ENCODE measurements at regions not wholly inside any gene's neighbourhood (a gene's known extent, or its start where the extent isn't known, plus 50 kb on each side); places are given as distances from the start of the nearest gene placed in this dataset.

- Histone ChIP-seq H3K36me3 (ENCODE audit: control insufficient read depth in 4 of 4, insufficient read depth in 4 of 4, low read length in 3 of 4) (peaks cover 13 to 24% (median 16%) of the 10 kb centered on the region in 4 experiments), H3K4me1 (ENCODE audit: control extremely low read depth in 1 of 4, control insufficient read depth in 4 of 4, insufficient read depth in 4 of 4, low read length in 3 of 4) (peaks cover 0 to 8% (median under 1%) of the 10 kb centered on the region in 4 experiments), H3K9me3 (ENCODE audit: control extremely low read depth in 1 of 5, control insufficient read depth in 4 of 5, insufficient read depth in 2 of 5, low read depth in 1 of 5, low read length in 4 of 5) (no peaks in the 10 kb centered on the region), H3K27ac (ENCODE audit: insufficient read depth in 1 of 2, low read depth in 1 of 2, low read length in 2 of 2, poor library complexity in 1 of 2, severe bottlenecking in 2 of 2) (no peak overlapping the region), H3K4me3 (ENCODE audit: control insufficient read depth in 1 of 7, extremely low read depth in 1 of 7, insufficient read depth in 4 of 7, low read depth in 2 of 7, low read length in 6 of 7) (no peak overlapping the region), H3K27me3 (replicated peaks in 2 of 5; ENCODE audit: control insufficient read depth in 4 of 5, insufficient read depth in 5 of 5, low read length in 4 of 5) (no peaks in the 10 kb centered on the region)
- POLR2A ChIA-PET: interaction anchor here (1.1 kb wide), 1 partner anchor 8 kb away, joined by 5 read pairs; no protein-coding TSS in a partner anchor
- CTCF ChIA-PET: no interaction called here
- no peak for DNase-seq
Measured at GRCh38 chr11:17145972-17146371, 61.8 kb downstream of the PIK3C2A start.

- ChIA-PET CTCF (no interaction called here), POLR2A (no interaction called here)
- 100% methylated on average over 1 of the region's 2 CpGs for WGBS (ENCODE audit: insufficient coverage)
- no peak for DNase-seq
- Histone ChIP-seq H3K4me1 (ENCODE audit: control extremely low read depth in 1 of 4, control insufficient read depth in 4 of 4, insufficient read depth in 4 of 4, low read length in 3 of 4) (no peaks in the 10 kb centered on the region), H3K27ac (ENCODE audit: insufficient read depth in 1 of 2, low read depth in 1 of 2, low read length in 2 of 2, poor library complexity in 1 of 2, severe bottlenecking in 2 of 2) (no peak overlapping the region), H3K27me3 (replicated peaks in 2 of 5; ENCODE audit: control insufficient read depth in 4 of 5, insufficient read depth in 5 of 5, low read length in 4 of 5) (no peaks in the 10 kb centered on the region), H3K36me3 (ENCODE audit: control insufficient read depth in 4 of 4, insufficient read depth in 4 of 4, low read length in 3 of 4) (peaks cover 14 to 23% (median 19%) of the 10 kb centered on the region in 4 experiments), H3K4me3 (ENCODE audit: control insufficient read depth in 1 of 7, extremely low read depth in 1 of 7, insufficient read depth in 4 of 7, low read depth in 2 of 7, low read length in 6 of 7) (no peak overlapping the region), H3K9me3 (ENCODE audit: control extremely low read depth in 1 of 5, control insufficient read depth in 4 of 5, insufficient read depth in 2 of 5, low read depth in 1 of 5, low read length in 4 of 5) (no peaks in the 10 kb centered on the region)
Measured at GRCh38 chr11:17142450-17142849, 65.0 kb upstream of the RPS13 start.

DNA sequence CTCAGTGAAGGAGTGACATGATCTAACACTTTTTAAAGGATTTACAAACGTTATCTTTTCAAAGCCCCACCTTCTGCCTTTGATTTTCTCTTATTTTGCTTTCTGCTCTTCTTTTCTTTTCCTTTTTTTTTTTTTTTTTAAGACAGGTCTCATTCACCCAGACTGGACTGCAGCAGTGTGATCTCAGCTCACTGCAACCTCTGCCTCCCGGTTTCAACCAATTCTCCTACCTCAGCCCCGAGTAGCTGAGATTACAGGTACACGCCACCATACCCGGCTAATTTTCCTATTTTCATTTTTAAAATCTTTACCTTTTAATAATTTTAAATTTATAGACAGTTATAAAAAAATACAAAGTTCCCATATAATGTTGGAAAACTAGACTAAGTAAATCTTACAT lies 63.7 kb upstream of the RPS13 start:
- no peaks in the 10 kb centered on the region for H3K4me1 ChIP-seq (ENCODE audit: control extremely low read depth in 1 of 4, control insufficient read depth in 4 of 4, insufficient read depth in 4 of 4, low read length in 3 of 4)
- H3K4me3 ChIP-seq (ENCODE audit: control insufficient read depth in 1 of 7, extremely low read depth in 1 of 7, insufficient read depth in 4 of 7, low read depth in 2 of 7, low read length in 6 of 7): no peak overlapping the region
- ChIA-PET CTCF (interaction anchor here (1.0 kb wide), 1 partner anchor 35 kb away, joined by 3 read pairs; no protein-coding TSS in a partner anchor), POLR2A (interaction anchor here (0.6 kb wide), 1 partner anchor 23 kb away, joined by 11 read pairs; no protein-coding TSS in a partner anchor)
- H3K36me3 ChIP-seq (ENCODE audit: control insufficient read depth in 4 of 4, insufficient read depth in 4 of 4, low read length in 3 of 4): peaks cover 14 to 23% (median 16%) of the 10 kb centered on the region in 4 experiments
- WGBS (ENCODE audit: insufficient coverage): 88% methylated on average over 1 of the region's 5 CpGs
- no peaks in the 10 kb centered on the region for H3K27me3 ChIP-seq (replicated peaks in 2 of 5; ENCODE audit: control insufficient read depth in 4 of 5, insufficient read depth in 5 of 5, low read length in 4 of 5)
- H3K9me3 ChIP-seq (ENCODE audit: control extremely low read depth in 1 of 5, control insufficient read depth in 4 of 5, insufficient read depth in 2 of 5, low read depth in 1 of 5, low read length in 4 of 5): no peaks in the 10 kb centered on the region
- no peak for DNase-seq
- H3K27ac ChIP-seq (ENCODE audit: insufficient read depth in 1 of 2, low read depth in 1 of 2, low read length in 2 of 2, poor library complexity in 1 of 2, severe bottlenecking in 2 of 2): no peak overlapping the region

GRCh38 chr11:17138562-17138961 lies 61.1 kb upstream of the RPS13 start:
- WGBS (ENCODE audit: insufficient coverage): 100% methylated on average over 2 of the region's 4 CpGs
- H3K27ac ChIP-seq (ENCODE audit: insufficient read depth in 1 of 2, low read depth in 1 of 2, low read length in 2 of 2, poor library complexity in 1 of 2, severe bottlenecking in 2 of 2): no peak overlapping the region
- peaks cover 0 to 2% (median 0%) of the 10 kb centered on the region in 4 experiments for H3K4me1 ChIP-seq (ENCODE audit: control extremely low read depth in 1 of 4, control insufficient read depth in 4 of 4, insufficient read depth in 4 of 4, low read length in 3 of 4)
- H3K27me3 ChIP-seq (replicated peaks in 2 of 5; ENCODE audit: control insufficient read depth in 4 of 5, insufficient read depth in 5 of 5, low read length in 4 of 5): no peaks in the 10 kb centered on the region
- H3K9me3 ChIP-seq (ENCODE audit: control extremely low read depth in 1 of 5, control insufficient read depth in 4 of 5, insufficient read depth in 2 of 5, low read depth in 1 of 5, low read length in 4 of 5): no peaks in the 10 kb centered on the region
- DNase-seq: no peak
- ChIA-PET CTCF (interaction anchor here (1.0 to 3.1 kb wide), 4 partner anchors 10 to 30 kb away, joined by 3 to 12 read pairs (median 4); no protein-coding TSS in a partner anchor), POLR2A (no interaction called here)
- H3K4me3 ChIP-seq (ENCODE audit: control insufficient read depth in 1 of 7, extremely low read depth in 1 of 7, insufficient read depth in 4 of 7, low read depth in 2 of 7, low read length in 6 of 7): no peak overlapping the region
- H3K36me3 ChIP-seq (ENCODE audit: control insufficient read depth in 4 of 4, insufficient read depth in 4 of 4, low read length in 3 of 4): peaks cover 8 to 17% (median 13%) of the 10 kb centered on the region in 4 experiments

DNA sequence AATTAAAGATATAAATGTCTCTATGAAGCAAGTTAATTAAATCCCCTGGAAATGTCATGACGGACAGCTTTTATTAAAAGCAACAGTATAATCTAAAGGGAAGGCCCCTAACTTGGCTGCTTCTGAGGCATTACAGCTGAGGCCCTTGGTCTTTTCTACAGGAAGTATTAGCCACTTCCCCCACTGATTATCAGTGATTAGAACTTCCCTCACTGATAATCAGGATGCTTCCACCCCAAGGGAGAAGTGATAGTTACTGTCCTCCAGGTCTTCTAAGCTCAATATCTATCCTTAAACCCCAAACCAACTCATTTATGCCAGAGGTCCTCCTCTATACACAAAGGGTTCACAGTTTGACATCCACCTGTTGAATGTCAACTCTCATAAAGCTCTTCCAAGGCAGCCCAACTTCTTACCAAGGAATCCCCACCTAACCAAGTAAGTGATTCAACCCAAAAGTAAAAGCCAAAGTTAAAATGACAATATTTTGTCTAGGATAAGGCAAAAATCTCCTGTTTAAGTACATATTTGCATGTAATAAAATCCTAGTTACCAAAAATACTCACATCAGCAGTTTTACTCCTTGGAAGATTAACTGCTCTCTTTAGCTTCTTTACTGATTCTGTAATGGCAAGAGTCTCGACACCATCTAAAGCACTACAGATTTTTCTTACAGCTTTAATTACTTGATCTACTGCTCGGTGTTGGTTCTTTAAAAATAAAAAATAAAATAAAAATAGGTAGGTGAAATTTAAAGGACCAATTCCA lies 58.6 kb upstream of the RPS13 start:
- Histone ChIP-seq H3K9me3 (ENCODE audit: control extremely low read depth in 1 of 5, control insufficient read depth in 4 of 5, insufficient read depth in 2 of 5, low read depth in 1 of 5, low read length in 4 of 5) (no peaks in the 10 kb centered on the region), H3K27me3 (replicated peaks in 2 of 5; ENCODE audit: control insufficient read depth in 4 of 5, insufficient read depth in 5 of 5, low read length in 4 of 5) (no peaks in the 10 kb centered on the region), H3K27ac (ENCODE audit: insufficient read depth in 1 of 2, low read depth in 1 of 2, low read length in 2 of 2, poor library complexity in 1 of 2, severe bottlenecking in 2 of 2) (no peak overlapping the region), H3K4me3 (ENCODE audit: control insufficient read depth in 1 of 7, extremely low read depth in 1 of 7, insufficient read depth in 4 of 7, low read depth in 2 of 7, low read length in 6 of 7) (no peak overlapping the region), H3K36me3 (ENCODE audit: control insufficient read depth in 4 of 4, insufficient read depth in 4 of 4, low read length in 3 of 4) (peaks cover 6 to 20% (median 13%) of the 10 kb centered on the region in 4 experiments), H3K4me1 (ENCODE audit: control extremely low read depth in 1 of 4, control insufficient read depth in 4 of 4, insufficient read depth in 4 of 4, low read length in 3 of 4) (peaks cover 0 to 2% (median 0%) of the 10 kb centered on the region in 4 experiments)
- CTCF ChIA-PET: interaction anchor here (0.9 to 3.1 kb wide), 3 partner anchors 15 to 71 kb away, joined by 3 to 12 read pairs (median 3); partner anchors contain the start of gene PIK3C2A
- no peak for DNase-seq
- 57% methylated on average over 1 of the region's 3 CpGs for WGBS (ENCODE audit: insufficient coverage)
- POLR2A ChIA-PET: no interaction called here

GRCh38 chr11:17132654-17133053 lies 55.2 kb upstream of the RPS13 start:
- Histone ChIP-seq H3K4me3 (ENCODE audit: control insufficient read depth in 1 of 7, extremely low read depth in 1 of 7, insufficient read depth in 4 of 7, low read depth in 2 of 7, low read length in 6 of 7) (no peak overlapping the region), H3K4me1 (ENCODE audit: control extremely low read depth in 1 of 4, control insufficient read depth in 4 of 4, insufficient read depth in 4 of 4, low read length in 3 of 4) (peaks cover 0 to 2% (median 0%) of the 10 kb centered on the region in 4 experiments), H3K27ac (ENCODE audit: insufficient read depth in 1 of 2, low read depth in 1 of 2, low read length in 2 of 2, poor library complexity in 1 of 2, severe bottlenecking in 2 of 2) (no peak overlapping the region), H3K9me3 (ENCODE audit: control extremely low read depth in 1 of 5, control insufficient read depth in 4 of 5, insufficient read depth in 2 of 5, low read depth in 1 of 5, low read length in 4 of 5) (no peaks in the 10 kb centered on the region), H3K36me3 (ENCODE audit: control insufficient read depth in 4 of 4, insufficient read depth in 4 of 4, low read length in 3 of 4) (peaks cover 7 to 29% (median 15%) of the 10 kb centered on the region in 4 experiments), H3K27me3 (replicated peaks in 2 of 5; ENCODE audit: control insufficient read depth in 4 of 5, insufficient read depth in 5 of 5, low read length in 4 of 5) (no peaks in the 10 kb centered on the region)
- ChIA-PET POLR2A (no interaction called here), CTCF (interaction anchor here (1.2 kb wide), 1 partner anchor 26 kb away, joined by 4 read pairs; no protein-coding TSS in a partner anchor)
- DNase-seq: no peak

DNA sequence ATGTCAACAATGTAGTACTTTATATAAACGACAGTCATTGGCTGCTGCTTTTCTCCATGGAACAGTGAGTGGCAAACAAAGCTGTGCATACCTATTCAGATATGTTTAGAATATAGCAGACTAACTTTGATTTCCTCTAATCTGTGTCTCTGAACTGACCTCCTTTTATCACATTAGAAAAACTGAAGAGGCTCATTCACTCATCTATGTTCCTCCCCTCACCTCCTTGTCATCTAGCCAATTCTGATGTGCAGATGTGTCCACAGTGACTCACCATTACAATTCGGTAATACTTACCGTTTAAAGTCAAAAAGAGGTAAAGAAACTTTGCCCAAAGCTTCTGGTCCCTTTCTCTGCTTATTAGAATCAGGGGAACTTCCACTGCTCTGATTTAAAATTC lies 51.5 kb upstream of the RPS13 start:
- Histone ChIP-seq H3K9me3 (ENCODE audit: control extremely low read depth in 1 of 5, control insufficient read depth in 4 of 5, insufficient read depth in 2 of 5, low read depth in 1 of 5, low read length in 4 of 5) (no peaks in the 10 kb centered on the region), H3K27me3 (replicated peaks in 2 of 5; ENCODE audit: control insufficient read depth in 4 of 5, insufficient read depth in 5 of 5, low read length in 4 of 5) (no peaks in the 10 kb centered on the region), H3K27ac (ENCODE audit: insufficient read depth in 1 of 2, low read depth in 1 of 2, low read length in 2 of 2, poor library complexity in 1 of 2, severe bottlenecking in 2 of 2) (no peak overlapping the region), H3K4me1 (ENCODE audit: control extremely low read depth in 1 of 4, control insufficient read depth in 4 of 4, insufficient read depth in 4 of 4, low read length in 3 of 4) (no peaks in the 10 kb centered on the region), H3K4me3 (ENCODE audit: control insufficient read depth in 1 of 7, extremely low read depth in 1 of 7, insufficient read depth in 4 of 7, low read depth in 2 of 7, low read length in 6 of 7) (no peak overlapping the region), H3K36me3 (ENCODE audit: control insufficient read depth in 4 of 4, insufficient read depth in 4 of 4, low read length in 3 of 4) (peaks cover 7 to 25% (median 11%) of the 10 kb centered on the region in 4 experiments)
- WGBS (ENCODE audit: insufficient coverage): 100% methylated on average over 1 of the region's 3 CpGs
- no peak for DNase-seq
- POLR2A ChIA-PET: no interaction called here
- CTCF ChIA-PET: interaction anchor here (1.2 to 1.8 kb wide), 2 partner anchors 9 to 21 kb away, joined by 3 to 4 read pairs; no protein-coding TSS in a partner anchor
